Smooth muscle cell of the brain vasculature (primary cell): ENCODE measurements at regions not wholly inside any gene's neighbourhood (a gene's known extent, or its start where the extent isn't known, plus 50 kb on each side); places are given as distances from the start of the nearest gene placed in this dataset.
"Not testable (repeated sequence)": the region's sequence is repeated elsewhere in the genome, so short reads cannot be mapped to it uniquely, and the experiment has no call there.

Experiments
- DNase-seq: peaks from one replicate; pipeline ENCODE4 v3.0.0-alpha.2; 2012; ENCODE audit warnings: low read depth, low spot score

- not testable (repeated sequence) for DNase-seq
Measured at GRCh38 chr9:41623666-41624065, 434.5 kb upstream of the ZNG1F start.

- not testable (repeated sequence) for DNase-seq
Measured at GRCh38 chr9:41619254-41619653, 430.1 kb upstream of the ZNG1F start.

- DNase-seq, result not testable (repeated sequence)
Measured at GRCh38 chr9:41606961-41607547, 417.9 kb upstream of the ZNG1F start.

GRCh38 chr9:41565572-41565971, 376.5 kb upstream of the ZNG1F start:
- not testable (repeated sequence) for DNase-seq
